Osteoblast (primary cell): ENCODE measurements at regions not wholly inside any gene's neighbourhood (a gene's known extent, or its start where the extent isn't known, plus 50 kb on each side); places are given as distances from the start of the nearest gene placed in this dataset.

Source experiments
- DNase-seq: peaks from one replicate; pipeline ENCODE4 v3.0.0; 2011; ENCODE audit warnings: low spot score, mixed read lengths; ENCODE audit not compliant: insufficient read length; ENCODE audit errors: missing footprints
- H2AFZ ChIP-seq: 2 replicates; pipeline ENCODE4 v1.6.0; 2011; ENCODE audit warnings: mild to moderate bottlenecking, low read length
- H3K27ac ChIP-seq: 2 replicates; pipeline ENCODE4 v1.5.1; 2011; ENCODE audit warnings: mild to moderate bottlenecking, low read depth, low read length, moderate library complexity
- H3K27me3 ChIP-seq: 2 replicates; pipeline ENCODE4 v1.6.0; 2012; ENCODE audit warnings: mild to moderate bottlenecking, control low read depth, inconsistent platforms, low read length, moderate library complexity; ENCODE audit not compliant: insufficient read depth
- H3K36me3 ChIP-seq: 2 replicates; pipeline ENCODE4 v1.5.1; 2011; ENCODE audit warnings: mild to moderate bottlenecking, low read length, control low read depth, moderate library complexity; ENCODE audit not compliant: insufficient read depth
- H3K4me1 ChIP-seq: 2 replicates; pipeline ENCODE4 v1.5.1; 2011; ENCODE audit warnings: mild to moderate bottlenecking, low read length, control low read depth, moderate library complexity; ENCODE audit not compliant: insufficient read depth
- H3K4me2 ChIP-seq: 2 replicates; pipeline ENCODE4 v1.6.0; 2011; ENCODE audit warnings: mild to moderate bottlenecking, low read length; ENCODE audit not compliant: insufficient read depth
- H3K4me3 ChIP-seq: fragments of 200-600 bp; sonication (generic); 3 replicates; pipeline ENCODE4 v1.5.1; 2012; ENCODE audit warnings: mild to moderate bottlenecking, low read length, inconsistent platforms; ENCODE audit not compliant: insufficient read depth
- H3K79me2 ChIP-seq: 2 replicates; pipeline ENCODE4 v1.6.0; 2012; ENCODE audit warnings: mild to moderate bottlenecking, low read length, control low read depth, inconsistent platforms; ENCODE audit not compliant: insufficient read depth
- H3K9me3 ChIP-seq: 2 replicates; pipeline ENCODE4 v1.5.1; 2011; ENCODE audit warnings: low read depth, low read length, control low read depth
- H4K20me1 ChIP-seq: 2 replicates; pipeline ENCODE4 v1.6.0; 2012; ENCODE audit warnings: mild to moderate bottlenecking, low read length, control low read depth; ENCODE audit not compliant: insufficient read depth
- TF ChIP-seq, protein P1 (sequence below): IDR thresholded peaks from 2 replicates; pipeline ENCODE4 v1.5.1; 2011; ENCODE audit warnings: mild to moderate bottlenecking, low read depth, low read length, moderate library complexity; ENCODE audit errors: extremely low read depth

DNA sequence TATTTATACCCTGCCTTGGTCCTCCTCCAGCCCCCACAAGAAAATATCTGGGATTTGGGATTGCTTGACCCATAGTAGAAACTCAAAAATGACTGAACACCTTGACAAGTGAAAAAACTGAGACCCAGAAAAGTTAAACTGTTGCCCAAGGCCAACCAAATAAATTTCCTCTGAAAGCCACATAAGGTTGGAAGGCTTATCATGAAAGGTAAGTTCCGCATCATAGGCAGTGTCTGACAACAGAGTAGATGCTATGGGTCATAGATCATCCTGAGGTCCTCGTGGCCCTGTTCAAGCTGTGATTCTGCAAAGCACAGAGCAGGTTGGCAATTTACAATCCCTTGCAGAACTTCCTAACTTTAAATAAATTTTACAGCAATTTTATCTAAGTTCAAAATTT is 140.8 kb upstream of the TSC22D2 start:
- Histone ChIP-seq H3K27me3 (no peaks in the 10 kb centered on the region), H4K20me1 (no peaks in the 10 kb centered on the region), H3K9me3 (no peaks in the 10 kb centered on the region), H3K36me3 (no peaks in the 10 kb centered on the region), H3K79me2 (no peaks in the 10 kb centered on the region), H3K4me2 (no peak overlapping the region), H2AFZ (no peak overlapping the region), H3K4me3 (no peak overlapping the region), H3K4me1 (no peaks in the 10 kb centered on the region), H3K27ac (no peak overlapping the region)
- no peak for DNase-seq
- TF ChIP-seq, protein P1, sequence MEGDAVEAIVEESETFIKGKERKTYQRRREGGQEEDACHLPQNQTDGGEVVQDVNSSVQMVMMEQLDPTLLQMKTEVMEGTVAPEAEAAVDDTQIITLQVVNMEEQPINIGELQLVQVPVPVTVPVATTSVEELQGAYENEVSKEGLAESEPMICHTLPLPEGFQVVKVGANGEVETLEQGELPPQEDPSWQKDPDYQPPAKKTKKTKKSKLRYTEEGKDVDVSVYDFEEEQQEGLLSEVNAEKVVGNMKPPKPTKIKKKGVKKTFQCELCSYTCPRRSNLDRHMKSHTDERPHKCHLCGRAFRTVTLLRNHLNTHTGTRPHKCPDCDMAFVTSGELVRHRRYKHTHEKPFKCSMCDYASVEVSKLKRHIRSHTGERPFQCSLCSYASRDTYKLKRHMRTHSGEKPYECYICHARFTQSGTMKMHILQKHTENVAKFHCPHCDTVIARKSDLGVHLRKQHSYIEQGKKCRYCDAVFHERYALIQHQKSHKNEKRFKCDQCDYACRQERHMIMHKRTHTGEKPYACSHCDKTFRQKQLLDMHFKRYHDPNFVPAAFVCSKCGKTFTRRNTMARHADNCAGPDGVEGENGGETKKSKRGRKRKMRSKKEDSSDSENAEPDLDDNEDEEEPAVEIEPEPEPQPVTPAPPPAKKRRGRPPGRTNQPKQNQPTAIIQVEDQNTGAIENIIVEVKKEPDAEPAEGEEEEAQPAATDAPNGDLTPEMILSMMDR = no peak

DNA sequence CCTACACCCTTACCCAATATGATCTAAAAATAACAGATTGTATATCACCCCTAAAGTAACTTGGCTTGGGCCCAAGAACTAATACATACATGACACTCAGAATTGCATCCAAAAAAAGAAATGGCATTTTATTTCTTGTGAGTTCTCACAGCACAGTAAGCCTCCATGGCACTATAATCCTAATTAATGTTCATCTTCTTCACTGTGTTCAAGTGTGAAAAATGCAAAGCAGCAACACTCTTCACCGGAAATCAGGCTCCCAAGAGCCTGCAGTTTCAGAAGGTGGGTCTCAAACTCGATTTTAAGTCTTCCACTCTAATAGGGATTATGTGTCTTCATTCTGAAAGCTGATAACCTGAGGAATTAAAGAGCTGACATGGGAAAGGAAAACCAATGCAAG is 142.8 kb upstream of the TSC22D2 start:
- H3K27me3 ChIP-seq = no peaks in the 10 kb centered on the region
- H3K27ac ChIP-seq = no peak overlapping the region
- H3K36me3 ChIP-seq = no peaks in the 10 kb centered on the region
- no peaks in the 10 kb centered on the region for H4K20me1 ChIP-seq
- TF ChIP-seq, protein P1 = no peak
- no peaks in the 10 kb centered on the region for H3K4me1 ChIP-seq
- H3K9me3 ChIP-seq = no peaks in the 10 kb centered on the region
- H3K79me2 ChIP-seq = no peaks in the 10 kb centered on the region
- no peak overlapping the region for H2AFZ ChIP-seq
- no peak overlapping the region for H3K4me3 ChIP-seq
- no peak overlapping the region for H3K4me2 ChIP-seq
- no peak for DNase-seq

DNA sequence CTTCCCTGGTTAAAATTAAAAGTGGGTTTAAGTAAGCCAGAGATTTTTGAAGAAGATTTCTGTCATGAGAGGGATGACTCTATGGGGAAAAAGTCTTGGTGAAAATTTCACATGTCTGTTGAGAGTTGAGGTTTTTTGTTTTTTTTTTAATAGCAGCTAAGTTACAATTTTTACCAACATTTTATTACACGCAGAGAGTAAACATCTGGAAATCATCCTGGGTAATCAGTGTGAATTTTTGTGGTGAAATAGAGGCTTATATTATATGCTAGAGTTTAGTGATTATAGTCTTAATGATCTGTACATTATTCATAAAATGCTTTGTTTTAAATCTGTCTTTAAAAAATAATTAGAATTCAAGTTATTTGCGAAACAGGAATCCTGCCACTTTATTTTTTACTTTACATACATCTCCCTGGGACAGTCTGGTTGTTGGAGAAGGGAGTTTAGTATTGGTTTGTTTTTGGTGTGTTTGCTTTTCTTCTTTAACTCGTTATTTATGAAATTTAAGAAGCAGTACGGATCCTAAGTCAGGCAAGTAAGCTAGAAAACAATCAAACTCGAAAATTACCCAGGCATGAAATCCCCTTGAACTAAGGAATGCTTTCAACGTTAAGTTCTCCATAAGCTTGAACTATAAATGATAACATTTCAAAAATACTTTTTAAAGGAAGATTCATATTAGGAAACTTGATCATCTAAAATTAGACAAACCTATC is 143.4 kb upstream of the TSC22D2 start:
- Histone ChIP-seq H3K27me3 (no peaks in the 10 kb centered on the region), H3K36me3 (no peaks in the 10 kb centered on the region)
- no peak for DNase-seq

DNA sequence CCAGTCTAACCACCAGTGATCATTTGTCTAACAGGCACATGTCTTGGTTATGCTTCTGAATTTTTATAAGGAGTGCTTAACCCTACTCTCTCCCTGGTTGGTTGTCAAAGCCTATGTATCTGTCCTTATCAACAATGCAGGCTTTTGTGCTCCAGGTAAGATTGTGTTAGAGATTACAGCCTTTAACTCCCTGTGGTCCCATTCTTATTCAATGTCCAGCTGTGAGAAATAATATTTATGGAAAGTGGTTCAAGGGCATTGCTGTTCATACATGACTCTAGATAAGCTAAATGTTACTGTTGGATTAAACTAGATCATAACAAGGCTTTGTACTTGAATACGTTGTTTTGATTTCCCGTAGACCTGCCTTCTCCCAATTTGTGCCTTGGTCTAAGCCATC is 146.1 kb upstream of the TSC22D2 start:
- DNase-seq = no peak
- TF ChIP-seq, protein P1 = no peak

More for the DNA sequence above, 143.4 kb upstream of the TSC22D2 start:
- Histone ChIP-seq H3K4me1 (no peaks in the 10 kb centered on the region), H3K79me2 (no peaks in the 10 kb centered on the region), H3K27ac (no peak overlapping the region), H3K4me2 (no peak overlapping the region), H4K20me1 (no peaks in the 10 kb centered on the region), H2AFZ (peak overlapping the region; percentile 25), H3K4me3 (no peak overlapping the region), H3K9me3 (no peaks in the 10 kb centered on the region)
- TF ChIP-seq, protein P1 = no peak

More for the DNA sequence above, 146.1 kb upstream of the TSC22D2 start:
- Histone ChIP-seq H3K79me2 (no peaks in the 10 kb centered on the region), H3K4me1 (no peaks in the 10 kb centered on the region), H3K27ac (no peak overlapping the region), H2AFZ (no peak overlapping the region), H3K4me3 (no peak overlapping the region), H3K27me3 (no peaks in the 10 kb centered on the region), H3K4me2 (no peak overlapping the region), H3K9me3 (no peaks in the 10 kb centered on the region), H4K20me1 (no peaks in the 10 kb centered on the region), H3K36me3 (no peaks in the 10 kb centered on the region)
